Stimulated activated CD8-positive, alpha-beta memory T cell treated with anti-CD3 and anti-CD28 coated beads, Interleukin-7, amount 100 ng/mL, for 4 hours (primary cell): ENCODE measurements at regions not wholly inside any gene's neighbourhood (a gene's known extent, or its start where the extent isn't known, plus 50 kb on each side); places are given as distances from the start of the nearest gene placed in this dataset.
"Not testable (repeated sequence)": the region's sequence is repeated elsewhere in the genome, so short reads cannot be mapped to it uniquely, and the experiment has no call there.

Experiments
- DNase-seq, 2 donors: peaks; one replicate each; pipeline ENCODE4 v3.0.0-alpha.2; 2020; ENCODE audit warnings: low read depth in 2 of 2

GRCh38 chr14:37842106-37842505 is 246.7 kb downstream of the TTC6 start:
- no peak for DNase-seq

- no peak for DNase-seq
These were observed 248.7 kb downstream of the TTC6 start for GRCh38 chr14:37843954-37844607.

DNA sequence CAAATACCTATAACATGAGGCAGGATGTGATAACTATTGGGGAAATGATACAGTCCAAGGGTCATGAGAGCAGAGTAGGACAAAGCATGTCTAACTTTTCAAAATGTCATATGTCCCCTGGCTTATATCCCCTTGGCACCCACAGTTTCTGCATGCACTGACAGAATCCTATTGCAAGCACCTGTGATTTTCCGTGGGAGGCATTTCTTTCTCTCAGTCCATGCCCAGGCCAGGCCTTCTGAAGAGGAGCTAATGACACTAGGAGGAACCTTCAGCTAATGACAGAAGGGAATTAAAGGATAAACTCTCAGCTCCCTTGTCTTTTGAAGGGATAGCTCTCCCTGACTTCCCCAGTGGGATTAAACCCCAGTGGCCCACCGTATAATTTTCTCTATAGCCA is 249.2 kb downstream of the TTC6 start:
- no peak for DNase-seq

- no peak for DNase-seq
These were observed 253.7 kb downstream of the TTC6 start for GRCh38 chr14:37848985-37849621.

DNA sequence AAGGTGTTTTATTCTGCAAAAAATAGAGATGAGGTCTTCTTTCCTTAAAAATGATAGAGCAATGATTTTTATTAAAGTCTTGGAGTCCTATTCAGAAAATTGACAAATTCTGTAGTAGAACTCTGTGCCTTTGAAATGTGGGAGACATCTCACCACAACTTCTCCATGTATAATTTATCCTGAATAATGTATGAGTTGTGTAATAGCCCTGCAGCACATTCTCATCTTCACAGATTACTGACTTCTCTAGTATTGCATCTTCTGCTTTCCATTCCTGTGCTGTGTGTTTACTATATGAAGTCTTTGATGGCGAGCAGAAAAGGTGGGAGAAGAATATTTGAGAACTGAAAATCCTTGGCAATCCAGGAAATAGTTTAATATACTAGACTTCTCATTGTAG is 255.6 kb downstream of the TTC6 start:
- no peak for DNase-seq

- DNase-seq: no peak
These were observed 260.4 kb downstream of the TTC6 start for GRCh38 chr14:37855871-37856270.

DNA sequence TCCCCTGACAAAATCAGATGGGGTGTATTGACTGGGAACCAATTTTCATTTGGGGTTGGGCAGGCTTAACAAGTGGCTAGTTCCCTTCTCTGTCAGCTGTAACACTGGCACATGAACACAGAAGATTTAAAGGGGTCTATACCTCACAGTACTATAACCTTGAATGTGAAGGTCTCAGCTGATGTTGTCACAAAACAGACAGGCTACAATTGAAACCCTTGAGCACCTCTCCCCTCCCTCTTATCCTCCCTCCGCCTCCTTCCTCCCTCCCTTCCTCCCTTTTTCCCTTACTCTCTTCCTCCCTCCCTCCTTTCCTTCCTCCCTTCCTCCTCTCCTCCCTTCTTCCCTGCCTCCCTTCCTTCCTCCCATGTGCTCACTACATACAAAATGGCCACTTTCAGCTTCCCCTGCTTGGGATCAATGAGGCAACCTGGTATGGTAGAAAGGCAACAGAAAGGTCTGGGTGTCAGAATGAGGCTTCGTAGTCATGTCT is 262.4 kb downstream of the TTC6 start:
- DNase-seq: no peak

GRCh38 chr14:37858733-37859132 is 263.3 kb downstream of the TTC6 start:
- DNase-seq: no peak

GRCh38 chr14:37859177-37859576 is 263.7 kb downstream of the TTC6 start:
- no peak for DNase-seq

- no peak for DNase-seq
These were observed 266.8 kb downstream of the TTC6 start for GRCh38 chr14:37862263-37862662.

DNA sequence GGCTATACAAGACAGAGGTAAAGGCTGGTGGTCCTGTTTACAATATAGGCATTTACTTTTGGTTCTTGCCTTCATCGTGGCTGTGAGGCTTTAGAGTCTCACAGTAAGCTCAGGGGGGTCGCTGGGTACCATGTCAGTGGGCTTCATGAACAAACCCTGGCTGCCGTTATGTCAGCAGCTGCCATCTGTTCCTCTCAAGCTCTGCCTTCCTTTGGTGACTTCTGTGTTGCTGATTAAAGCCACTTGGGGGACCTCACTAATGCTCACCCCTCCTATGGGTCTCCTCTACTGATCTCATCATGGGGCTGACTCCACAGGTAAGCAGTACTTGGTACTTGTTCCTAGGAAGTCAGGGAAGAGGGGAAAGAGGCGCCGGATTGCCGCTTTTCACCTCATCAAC is 268.7 kb downstream of the TTC6 start:
- no peak for DNase-seq

GRCh38 chr14:37864861-37865718 is 269.7 kb downstream of the TTC6 start:
- no peak for DNase-seq

GRCh38 chr14:37865719-37866549 is 270.5 kb downstream of the TTC6 start:
- no peak for DNase-seq

DNA sequence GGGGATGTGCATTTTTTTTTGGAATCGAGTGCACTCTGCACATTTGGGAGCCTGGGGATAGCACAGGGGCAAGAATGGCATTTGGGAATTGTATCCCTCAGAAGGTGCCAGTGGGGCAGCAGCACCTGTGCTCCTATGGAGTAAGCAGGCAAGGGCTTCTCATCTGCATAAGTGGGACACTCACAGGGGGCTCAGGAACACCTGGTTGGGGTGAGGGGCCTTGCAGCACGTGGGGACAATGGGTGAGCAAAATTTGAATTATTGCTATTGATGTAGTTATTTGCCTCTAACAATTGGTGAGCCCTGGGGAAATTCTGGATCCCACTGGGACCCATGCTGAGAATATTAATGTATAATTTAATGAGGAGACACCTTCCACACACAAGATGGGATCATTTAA is 274.2 kb downstream of the TTC6 start:
- no peak for DNase-seq

DNA sequence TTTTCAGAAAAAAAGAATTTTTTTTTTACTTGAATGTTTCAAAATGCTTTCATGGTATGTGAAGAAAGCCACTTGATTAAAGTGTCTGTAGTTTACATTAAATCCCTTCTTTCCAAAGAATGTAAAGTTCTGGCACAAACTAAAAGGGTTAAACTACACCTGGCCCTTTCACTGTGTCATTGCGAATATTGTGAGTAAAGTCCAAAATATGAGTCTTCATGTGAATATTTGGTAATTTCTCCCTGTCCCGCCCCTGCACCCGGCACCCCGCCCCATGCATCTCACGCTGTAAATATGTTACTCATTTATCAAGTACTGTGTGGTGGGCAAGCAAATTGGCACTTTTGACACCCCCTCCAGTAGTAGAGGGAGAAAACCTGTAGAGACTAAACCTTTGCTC is 274.7 kb downstream of the TTC6 start:
- DNase-seq: no peak

- DNase-seq: no peak
These were observed 275.4 kb downstream of the TTC6 start for GRCh38 chr14:37870632-37871346.

GRCh38 chr14:37874065-37874428 is 278.6 kb downstream of the TTC6 start:
- not testable (repeated sequence) for DNase-seq

- DNase-seq: peak; percentile 28 to 39
These were observed 279.1 kb downstream of the TTC6 start for GRCh38 chr14:37874429-37875109.

- DNase-seq: no peak
These were observed 292.8 kb downstream of the TTC6 start for GRCh38 chr14:37888234-37888633.

DNA sequence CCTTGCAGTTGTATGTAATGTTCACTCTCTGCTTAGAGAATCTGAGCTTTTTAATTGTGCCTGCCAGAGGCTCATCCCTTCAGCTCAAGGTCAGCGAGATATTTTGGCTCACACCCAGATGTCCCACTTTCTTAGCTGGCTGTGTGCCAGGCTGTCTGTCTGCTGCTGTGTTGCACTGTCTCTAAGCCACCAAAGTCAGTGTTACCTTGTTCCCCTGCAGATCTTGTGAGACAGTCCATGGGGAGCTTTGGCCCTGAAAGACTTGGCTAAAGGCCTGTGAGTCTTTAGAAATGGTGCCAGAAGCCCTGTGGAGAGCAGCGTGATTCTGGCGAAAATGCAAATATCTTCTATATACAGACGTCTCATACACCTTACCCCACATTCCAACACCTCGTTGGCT is 293.7 kb downstream of the TTC6 start:
- DNase-seq: no peak

- DNase-seq: no peak
These were observed 294.7 kb downstream of the TTC6 start for GRCh38 chr14:37890095-37890494.
